ENCODE measurements at regions not wholly inside any gene's neighbourhood (a gene's known extent, or its start where the extent isn't known, plus 50 kb on each side); places are given as distances from the start of the nearest gene placed in this dataset.

DNA sequence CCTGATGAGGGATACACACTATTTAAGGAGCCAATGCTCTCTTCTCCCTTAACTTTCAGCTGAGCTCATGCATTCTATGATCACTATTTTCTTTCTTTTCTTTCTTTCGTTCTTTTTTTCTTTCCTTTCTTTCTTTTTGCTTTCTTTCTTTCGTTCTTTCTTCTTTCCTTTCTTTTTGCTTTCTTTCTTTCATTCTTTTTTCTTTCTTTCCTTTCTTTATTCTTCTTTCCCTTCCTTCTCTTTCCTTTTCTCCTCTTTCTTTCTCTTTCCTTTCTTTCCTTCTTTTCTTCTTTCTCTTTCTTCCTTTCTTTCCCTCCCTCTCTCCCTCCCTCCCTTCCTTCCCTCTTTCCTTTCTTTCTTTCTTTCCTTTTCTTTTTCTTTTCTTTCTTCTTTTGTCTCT is 761.2 kb downstream of the SEMA5A start:
- H3K4me3 ChIP-seq (ENCODE audit: low read length) = no peak overlapping the region
- H4K20me1 ChIP-seq (ENCODE audit: insufficient read depth, low read length) = no peaks in the 10 kb centered on the region
- no peaks in the 10 kb centered on the region for H3K27me3 ChIP-seq (ENCODE audit: low read depth, low read length)
- H2AFZ ChIP-seq (ENCODE audit: low read depth, low read length) = no peak overlapping the region
- H3K79me2 ChIP-seq (ENCODE audit: low read length) = no peaks in the 10 kb centered on the region
- no peaks in the 10 kb centered on the region for H3K36me3 ChIP-seq (replicated peaks; ENCODE audit: low read depth, low read length)
- H3K4me1 ChIP-seq (ENCODE audit: low read length) = no peaks in the 10 kb centered on the region
- no peak overlapping the region for H3K4me2 ChIP-seq (ENCODE audit: low read length)
- H3K9ac ChIP-seq (ENCODE audit: low read length) = no peak overlapping the region
- no peaks in the 10 kb centered on the region for H3K9me3 ChIP-seq (ENCODE audit: insufficient read depth, low read length)
- H3K27ac ChIP-seq (ENCODE audit: low read length) = no peak overlapping the region
- TF ChIP-seq, protein P1, sequence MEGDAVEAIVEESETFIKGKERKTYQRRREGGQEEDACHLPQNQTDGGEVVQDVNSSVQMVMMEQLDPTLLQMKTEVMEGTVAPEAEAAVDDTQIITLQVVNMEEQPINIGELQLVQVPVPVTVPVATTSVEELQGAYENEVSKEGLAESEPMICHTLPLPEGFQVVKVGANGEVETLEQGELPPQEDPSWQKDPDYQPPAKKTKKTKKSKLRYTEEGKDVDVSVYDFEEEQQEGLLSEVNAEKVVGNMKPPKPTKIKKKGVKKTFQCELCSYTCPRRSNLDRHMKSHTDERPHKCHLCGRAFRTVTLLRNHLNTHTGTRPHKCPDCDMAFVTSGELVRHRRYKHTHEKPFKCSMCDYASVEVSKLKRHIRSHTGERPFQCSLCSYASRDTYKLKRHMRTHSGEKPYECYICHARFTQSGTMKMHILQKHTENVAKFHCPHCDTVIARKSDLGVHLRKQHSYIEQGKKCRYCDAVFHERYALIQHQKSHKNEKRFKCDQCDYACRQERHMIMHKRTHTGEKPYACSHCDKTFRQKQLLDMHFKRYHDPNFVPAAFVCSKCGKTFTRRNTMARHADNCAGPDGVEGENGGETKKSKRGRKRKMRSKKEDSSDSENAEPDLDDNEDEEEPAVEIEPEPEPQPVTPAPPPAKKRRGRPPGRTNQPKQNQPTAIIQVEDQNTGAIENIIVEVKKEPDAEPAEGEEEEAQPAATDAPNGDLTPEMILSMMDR (IDR thresholded peaks at IDR 0.05; ENCODE audit: low read depth, low read length) = no peak
- no peak for TF ChIP-seq EZH2phosphoT487 (IDR thresholded peaks at IDR 0.05; ENCODE audit: low read depth)

DNA sequence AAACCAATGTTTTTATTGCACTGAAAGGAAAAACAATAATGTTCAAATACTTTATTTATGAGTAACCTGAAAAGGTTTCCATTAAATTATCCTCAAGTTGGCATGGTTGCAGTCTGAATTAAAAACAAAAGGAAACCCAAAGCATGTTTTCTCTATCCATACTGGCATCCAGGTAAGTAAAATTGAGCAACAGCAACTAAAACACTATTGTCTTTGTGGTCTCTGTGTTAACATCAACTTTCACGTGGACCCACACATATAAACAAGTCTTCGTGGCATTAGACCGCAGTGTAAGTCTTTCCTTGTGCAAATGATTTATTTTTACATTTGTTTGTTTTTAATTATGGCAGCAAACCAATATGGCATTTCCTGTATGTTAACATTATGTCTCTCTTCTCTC is 757.6 kb downstream of the SEMA5A start:
- no peak overlapping the region for H2AFZ ChIP-seq (ENCODE audit: low read depth, low read length)
- no peaks in the 10 kb centered on the region for H3K27me3 ChIP-seq (ENCODE audit: low read depth, low read length)
- H3K27ac ChIP-seq (ENCODE audit: low read length) = no peak overlapping the region
- no peaks in the 10 kb centered on the region for H4K20me1 ChIP-seq (ENCODE audit: insufficient read depth, low read length)
- no peak overlapping the region for H3K4me2 ChIP-seq (ENCODE audit: low read length)
- H3K9me3 ChIP-seq (ENCODE audit: insufficient read depth, low read length) = no peaks in the 10 kb centered on the region
- no peaks in the 10 kb centered on the region for H3K36me3 ChIP-seq (replicated peaks; ENCODE audit: low read depth, low read length)
- no peak overlapping the region for H3K4me3 ChIP-seq (ENCODE audit: low read length)
- no peaks in the 10 kb centered on the region for H3K79me2 ChIP-seq (ENCODE audit: low read length)
- no peaks in the 10 kb centered on the region for H3K4me1 ChIP-seq (ENCODE audit: low read length)
- TF ChIP-seq EZH2phosphoT487 (IDR thresholded peaks at IDR 0.05; ENCODE audit: low read depth) = no peak
- TF ChIP-seq, protein P1 (IDR thresholded peaks at IDR 0.05; ENCODE audit: low read depth, low read length) = no peak
- H3K9ac ChIP-seq (ENCODE audit: low read length) = no peak overlapping the region

DNA sequence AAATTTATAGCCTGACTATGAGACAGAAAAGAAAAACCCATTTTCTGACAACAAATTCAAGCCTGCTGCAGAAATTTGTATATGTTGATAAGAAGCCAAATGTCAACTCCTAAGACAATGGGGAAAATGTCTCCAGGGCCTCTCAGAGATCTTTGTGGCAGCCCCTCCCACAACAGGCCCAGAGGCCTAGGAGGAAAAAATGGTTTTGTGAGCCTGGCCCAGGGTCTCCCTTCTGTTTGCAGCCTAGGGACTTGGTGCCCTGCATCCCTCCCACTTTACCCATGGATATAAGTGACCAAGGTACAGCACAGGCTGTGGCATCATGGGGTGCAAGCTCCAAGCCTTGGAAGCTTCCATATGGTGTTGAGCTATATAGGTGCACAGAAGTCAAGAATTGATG is 740.2 kb downstream of the SEMA5A start:
- no peaks in the 10 kb centered on the region for H3K36me3 ChIP-seq (replicated peaks; ENCODE audit: low read depth, low read length)
- H3K4me2 ChIP-seq (ENCODE audit: low read length) = no peak overlapping the region
- H4K20me1 ChIP-seq (ENCODE audit: insufficient read depth, low read length) = no peaks in the 10 kb centered on the region
- H3K9ac ChIP-seq (ENCODE audit: low read length) = no peak overlapping the region
- no peak overlapping the region for H3K4me3 ChIP-seq (ENCODE audit: low read length)
- no peaks in the 10 kb centered on the region for H3K79me2 ChIP-seq (ENCODE audit: low read length)
- H3K27me3 ChIP-seq (ENCODE audit: low read depth, low read length) = no peaks in the 10 kb centered on the region
- H3K4me1 ChIP-seq (ENCODE audit: low read length) = no peaks in the 10 kb centered on the region
- no peak overlapping the region for H2AFZ ChIP-seq (ENCODE audit: low read depth, low read length)
- no peak overlapping the region for H3K27ac ChIP-seq (ENCODE audit: low read length)
- TF ChIP-seq, protein P1 (IDR thresholded peaks at IDR 0.05; ENCODE audit: low read depth, low read length) = no peak
- no peak for TF ChIP-seq EZH2phosphoT487 (IDR thresholded peaks at IDR 0.05; ENCODE audit: low read depth)
- no peaks in the 10 kb centered on the region for H3K9me3 ChIP-seq (ENCODE audit: insufficient read depth, low read length)

DNA sequence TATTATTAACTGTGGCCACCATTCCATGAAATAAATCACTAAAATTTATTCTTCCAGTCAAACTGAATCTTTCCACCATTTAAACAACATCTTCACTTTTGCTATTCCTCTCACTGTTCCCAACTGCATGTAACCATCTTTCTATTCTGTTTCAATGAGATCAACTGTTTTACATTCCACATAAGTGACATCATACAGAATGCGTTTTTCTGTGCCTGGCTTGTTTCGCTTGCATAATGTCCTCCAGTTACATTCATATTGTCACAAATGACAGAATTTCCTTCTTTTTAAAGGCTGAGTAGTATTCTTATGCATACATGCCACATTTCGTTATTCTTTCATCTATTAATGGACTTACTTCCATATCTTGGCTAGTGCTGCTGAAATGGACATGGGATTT is 738.2 kb downstream of the SEMA5A start:
- no peaks in the 10 kb centered on the region for H3K79me2 ChIP-seq (ENCODE audit: low read length)
- no peaks in the 10 kb centered on the region for H3K27me3 ChIP-seq (ENCODE audit: low read depth, low read length)
- H4K20me1 ChIP-seq (ENCODE audit: insufficient read depth, low read length) = no peaks in the 10 kb centered on the region

More for the DNA sequence above, 738.2 kb downstream of the SEMA5A start:
- Histone ChIP-seq H3K9me3 (ENCODE audit: insufficient read depth, low read length) (no peaks in the 10 kb centered on the region), H3K4me1 (ENCODE audit: low read length) (no peaks in the 10 kb centered on the region), H3K4me2 (ENCODE audit: low read length) (no peak overlapping the region), H3K4me3 (ENCODE audit: low read length) (no peak overlapping the region), H3K36me3 (replicated peaks; ENCODE audit: low read depth, low read length) (no peaks in the 10 kb centered on the region), H3K27ac (ENCODE audit: low read length) (no peak overlapping the region), H2AFZ (ENCODE audit: low read depth, low read length) (no peak overlapping the region), H3K9ac (ENCODE audit: low read length) (no peak overlapping the region)
- TF ChIP-seq, protein P1 (IDR thresholded peaks at IDR 0.05; ENCODE audit: low read depth, low read length) = no peak
